ENCODE measurements at regions not wholly inside any gene's neighbourhood (a gene's known extent, or its start where the extent isn't known, plus 50 kb on each side); places are given as distances from the start of the nearest gene placed in this dataset.
"Not testable (repeated sequence)": the region's sequence is repeated elsewhere in the genome, so short reads cannot be mapped to it uniquely, and the experiment has no call there.

DNA sequence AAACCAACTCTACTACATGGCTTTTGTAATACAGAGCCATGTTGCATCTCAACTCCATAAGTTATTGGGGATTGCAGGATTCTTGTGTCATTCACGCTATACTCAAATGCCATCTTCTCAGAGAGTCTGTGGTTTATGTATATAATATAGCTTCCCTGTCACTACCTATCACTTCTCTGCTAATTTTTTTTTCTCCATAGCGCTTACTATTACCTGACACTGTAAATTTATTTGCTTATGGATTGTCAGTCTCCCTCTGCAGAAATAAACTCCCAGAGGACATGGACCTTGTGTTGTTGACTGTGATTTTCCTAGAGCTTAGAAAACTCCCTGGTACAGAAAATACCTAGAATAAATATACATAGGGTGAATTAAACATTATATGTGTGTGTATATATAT, 990.5 kb downstream of the TBL1XR1 start:
- no peak for DNase-seq (ENCODE audit: low read depth in 2 of 2)

DNA sequence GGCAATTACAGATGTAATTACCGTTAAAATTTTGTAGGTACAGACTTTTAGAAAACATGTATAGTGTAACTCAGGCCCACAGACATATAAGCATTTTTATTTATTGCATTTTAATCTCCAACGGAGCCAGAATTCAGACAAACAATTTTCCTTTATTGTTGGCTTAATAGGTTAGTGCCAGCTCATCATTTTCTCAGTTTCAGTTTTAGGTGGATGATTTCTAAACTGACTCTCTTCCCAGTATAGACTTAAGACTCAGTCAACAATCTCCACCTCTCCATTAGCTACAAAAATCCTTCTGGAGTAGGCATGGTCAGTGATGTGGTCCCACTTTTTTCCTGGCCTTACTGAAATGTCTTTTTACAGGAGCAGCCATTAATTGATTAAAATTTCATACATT, 994.6 kb downstream of the TBL1XR1 start:
- DNase-seq (ENCODE audit: low read depth in 2 of 2) = no peak

- no peak for DNase-seq (ENCODE audit: low read depth in 2 of 2)
Measured at GRCh38 chr3:176193032-176193730, 1004.1 kb downstream of the TBL1XR1 start.

GRCh38 chr3:176190755-176191154, 1006.5 kb downstream of the TBL1XR1 start:
- no peak for DNase-seq (ENCODE audit: low read depth in 2 of 2)

DNA sequence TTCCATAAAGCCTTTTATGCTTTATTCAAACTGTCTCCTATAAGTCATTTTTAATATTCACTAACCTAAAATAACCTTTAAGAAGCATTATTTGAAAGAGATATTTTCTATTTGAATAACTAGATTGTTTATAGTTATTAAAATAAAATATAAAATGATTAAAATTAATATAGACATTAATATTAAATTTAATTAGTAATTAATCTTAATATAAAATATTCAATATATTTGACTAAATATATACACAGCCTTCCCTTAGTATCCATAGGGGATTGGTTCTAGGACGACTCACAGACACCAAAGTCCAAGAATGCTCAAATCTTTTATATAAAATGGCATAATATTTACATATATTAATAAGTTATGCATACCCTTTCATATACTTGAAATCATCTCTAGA, 1014.1 kb downstream of the TBL1XR1 start:
- no peak for DNase-seq (ENCODE audit: low read depth in 2 of 2)

DNA sequence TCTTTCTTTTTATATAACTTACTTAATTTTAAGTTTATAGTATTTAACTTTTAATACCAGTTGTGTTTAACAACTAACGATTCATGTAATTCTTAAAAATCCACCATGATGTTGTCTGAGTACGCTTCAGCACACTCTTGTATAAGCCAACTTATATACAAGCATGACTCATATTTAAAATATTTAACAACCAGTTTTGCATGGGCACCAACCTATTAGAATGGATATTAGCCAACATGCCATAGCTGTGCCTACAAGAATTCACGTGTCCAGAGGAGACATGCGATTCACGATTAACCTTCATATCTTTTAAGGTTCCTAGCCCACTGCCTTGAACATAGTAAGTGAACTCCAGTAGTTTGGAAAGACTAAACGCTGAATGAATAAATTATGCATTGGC, 1023.2 kb downstream of the TBL1XR1 start:
- no peak for DNase-seq (ENCODE audit: low read depth in 2 of 2)

DNA sequence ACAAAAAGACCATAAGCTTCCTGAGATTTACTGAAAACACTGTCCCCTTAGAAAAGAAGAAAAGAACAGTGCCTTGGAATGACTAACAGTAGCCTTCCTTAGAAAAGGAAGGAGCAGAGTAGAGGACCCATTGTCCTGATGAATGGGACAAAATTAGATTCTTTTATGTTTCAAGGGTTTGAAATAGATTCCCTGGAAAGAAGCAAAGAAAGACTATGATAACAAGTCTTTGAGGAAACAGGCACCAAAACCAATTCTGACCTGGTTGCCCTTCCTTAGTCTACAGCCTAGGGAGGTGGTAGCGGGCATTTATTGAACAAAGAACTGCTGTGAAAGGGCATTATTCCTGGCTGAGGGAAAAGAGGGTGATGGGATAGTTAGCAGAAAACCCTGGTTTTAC, 1024.8 kb downstream of the TBL1XR1 start:
- DNase-seq (ENCODE audit: low read depth in 2 of 2) = no peak

GRCh38 chr3:176167272-176167671, 1030.0 kb downstream of the TBL1XR1 start:
- DNase-seq (ENCODE audit: low read depth in 2 of 2) = no peak

- DNase-seq (ENCODE audit: low read depth in 2 of 2) = no peak
Measured at GRCh38 chr3:176160997-176161396, 1036.3 kb downstream of the TBL1XR1 start.

DNA sequence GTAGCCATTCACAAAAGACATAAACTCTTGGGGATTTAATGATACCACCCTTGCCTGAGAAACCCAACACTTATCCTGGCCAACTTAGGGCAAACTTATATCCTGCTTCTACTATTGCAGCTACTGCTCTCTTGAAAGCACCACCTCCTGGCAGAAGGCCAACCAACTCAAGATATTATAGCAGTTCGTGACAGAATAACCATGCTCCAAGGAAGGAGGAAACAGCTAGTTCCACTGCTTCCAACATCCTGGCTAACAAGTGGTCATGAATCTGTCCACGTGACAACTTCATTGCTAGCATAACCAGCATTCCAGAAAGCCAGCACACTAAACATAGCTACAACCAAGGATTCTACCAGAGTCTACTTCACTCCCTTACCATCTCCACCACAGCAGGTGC, 1037.5 kb downstream of the TBL1XR1 start:
- DNase-seq (ENCODE audit: low read depth in 2 of 2) = no peak

DNA sequence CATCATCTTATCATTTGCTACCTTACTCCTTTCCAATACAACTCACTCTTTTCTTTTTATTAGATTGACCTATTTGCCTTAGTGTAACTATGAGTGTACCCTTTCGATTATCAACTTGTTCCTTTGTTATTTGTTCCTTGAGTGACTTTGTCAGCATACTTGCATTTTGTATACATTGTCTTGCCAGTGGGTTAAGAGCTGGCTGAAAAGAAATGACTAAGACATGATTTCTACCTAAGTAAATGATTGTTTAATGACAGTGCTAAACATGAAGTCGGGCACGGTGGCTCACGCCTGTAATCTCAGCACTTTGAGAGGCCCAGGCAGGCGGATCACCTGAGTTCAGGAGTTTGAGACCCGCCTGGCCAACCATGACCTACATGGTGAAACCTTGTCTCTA, 1042.3 kb downstream of the TBL1XR1 start:
- DNase-seq (ENCODE audit: low read depth in 2 of 2) = no peak

- DNase-seq (ENCODE audit: low read depth in 2 of 2) = no peak
Measured at GRCh38 chr3:176149567-176149966, 1047.7 kb downstream of the TBL1XR1 start.

GRCh38 chr3:176147251-176147650, 1050.0 kb downstream of the TBL1XR1 start:
- DNase-seq (ENCODE audit: low read depth in 2 of 2) = no peak

- DNase-seq (ENCODE audit: low read depth in 2 of 2) = no peak
Measured at GRCh38 chr3:176141837-176142236, 1055.4 kb downstream of the TBL1XR1 start.

GRCh38 chr3:176120507-176120906, 1076.8 kb downstream of the TBL1XR1 start:
- no peak for DNase-seq (ENCODE audit: low read depth in 2 of 2)

- no peak for DNase-seq (ENCODE audit: low read depth in 2 of 2)
Measured at GRCh38 chr3:176119826-176120225, 1077.5 kb downstream of the TBL1XR1 start.

DNA sequence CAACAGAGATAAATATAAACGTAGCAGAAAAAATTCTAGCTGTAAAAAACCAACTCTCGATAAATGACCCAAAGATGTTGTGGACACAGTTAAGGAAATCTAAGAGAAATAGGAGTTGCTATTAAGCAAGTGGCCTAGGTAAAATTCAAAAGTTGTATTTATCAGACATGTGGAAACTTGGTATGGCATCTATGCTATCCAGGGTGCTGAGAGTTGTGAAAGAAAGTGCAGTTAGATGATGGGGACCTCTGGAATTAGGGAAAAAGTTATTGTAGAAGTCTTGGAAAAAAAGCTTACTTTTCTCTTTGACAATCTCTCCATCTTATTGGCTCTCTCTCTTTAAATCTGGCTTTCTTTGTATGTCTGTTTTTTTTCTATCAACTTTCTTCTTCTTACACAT, 1090.9 kb downstream of the TBL1XR1 start:
- no peak for DNase-seq (ENCODE audit: low read depth in 2 of 2)

GRCh38 chr3:176097027-176097426, 1100.3 kb downstream of the TBL1XR1 start:
- DNase-seq (ENCODE audit: low read depth in 2 of 2) = no peak

DNA sequence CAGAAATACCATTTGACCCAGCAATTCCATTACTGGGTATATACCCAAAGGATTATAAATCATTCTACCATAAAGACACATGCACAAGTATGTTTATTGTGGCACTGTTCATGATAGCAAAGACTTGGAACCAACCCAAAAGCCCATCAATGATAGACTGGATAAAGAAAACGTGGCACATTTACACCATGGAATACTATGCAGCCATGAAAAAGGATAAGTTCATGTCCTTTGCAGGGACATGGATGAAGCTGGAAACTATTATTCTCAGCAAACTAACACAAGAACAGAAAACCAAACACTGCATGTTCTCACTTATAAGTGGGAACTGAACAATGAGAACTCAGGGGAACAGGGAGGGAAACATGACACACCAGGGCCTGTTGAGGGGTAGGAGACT, 1103.4 kb downstream of the TBL1XR1 start:
- DNase-seq (ENCODE audit: low read depth in 2 of 2) = not testable (repeated sequence)

GRCh38 chr3:176090727-176091126, 1106.6 kb downstream of the TBL1XR1 start:
- DNase-seq (ENCODE audit: low read depth in 2 of 2) = no peak

DNA sequence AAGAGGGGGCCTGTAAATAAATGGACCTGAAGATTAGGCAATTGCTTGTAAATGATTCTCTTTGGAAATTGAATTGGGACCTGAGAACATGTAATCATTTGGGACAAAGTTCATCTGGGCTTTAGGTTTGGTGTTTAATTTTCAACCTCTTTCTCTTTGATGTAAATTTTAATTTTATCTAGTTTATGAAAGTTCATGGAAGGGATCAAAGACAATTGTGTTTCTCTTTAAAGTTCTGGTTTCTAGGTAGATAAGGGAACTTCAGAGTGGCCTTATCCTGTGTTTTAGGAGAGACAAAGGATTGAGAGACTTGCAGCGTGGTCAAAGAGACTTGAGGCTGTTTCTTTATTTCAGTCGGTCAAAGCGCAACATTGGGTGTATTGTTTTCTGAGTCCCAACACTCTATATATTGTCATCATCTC, 1108.3 kb downstream of the TBL1XR1 start:
- no peak for DNase-seq (ENCODE audit: low read depth in 2 of 2)

DNA sequence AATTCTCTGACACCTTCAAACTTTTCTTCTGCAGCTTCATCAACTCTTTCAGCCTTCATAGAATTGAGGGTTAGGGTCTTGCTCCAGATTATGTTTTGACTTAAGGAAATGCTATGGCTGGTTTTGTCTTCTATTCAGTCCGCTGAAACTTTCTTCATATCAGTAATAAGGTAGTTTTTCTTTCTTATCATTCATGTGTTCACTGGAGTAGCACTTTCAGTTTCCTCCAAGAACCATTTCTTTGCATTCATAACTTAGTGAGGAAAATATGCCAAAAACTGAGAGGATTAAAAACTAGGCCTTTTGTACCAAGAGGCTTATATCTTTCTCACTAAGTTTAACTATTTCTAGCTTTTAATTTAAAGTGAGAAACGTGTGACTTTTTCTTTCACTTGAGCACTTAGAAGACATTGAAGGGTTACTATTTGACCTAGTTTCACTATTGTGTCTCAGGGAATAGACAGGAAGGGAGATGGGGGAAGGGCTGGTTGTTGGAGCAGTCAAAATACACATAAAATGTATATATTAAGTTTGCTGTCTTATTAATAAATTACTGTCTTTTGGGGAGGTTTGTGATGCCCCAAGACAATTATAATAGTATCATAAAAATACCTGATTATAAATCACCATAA, 1110.1 kb downstream of the TBL1XR1 start:
- DNase-seq (ENCODE audit: low read depth in 2 of 2) = no peak

GRCh38 chr3:176079785-176080184, 1117.5 kb downstream of the TBL1XR1 start:
- no peak for DNase-seq (ENCODE audit: low read depth in 2 of 2)

DNA sequence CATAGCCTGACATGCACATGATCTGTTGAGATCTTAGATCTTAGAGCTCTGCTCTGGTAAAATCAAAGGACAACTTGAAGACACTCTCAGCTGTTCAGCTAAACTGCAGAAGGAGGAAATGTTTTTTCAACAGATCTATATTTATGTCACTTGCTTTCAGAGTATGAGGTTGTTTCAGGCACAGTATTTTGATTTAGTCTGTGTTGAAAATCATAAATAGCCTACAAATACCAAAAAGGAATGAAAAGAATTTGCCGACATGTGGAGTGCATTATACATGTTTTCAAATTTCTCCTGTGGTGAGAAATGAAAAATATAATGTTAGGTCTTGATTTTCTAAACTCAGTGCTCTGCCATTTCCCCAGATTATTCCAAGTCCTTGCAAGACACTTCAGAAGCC, 1118.4 kb downstream of the TBL1XR1 start:
- DNase-seq (ENCODE audit: low read depth in 2 of 2) = no peak
